ENCODE measurements at regions not wholly inside any gene's neighbourhood (a gene's known extent, or its start where the extent isn't known, plus 50 kb on each side); places are given as distances from the start of the nearest gene placed in this dataset.

GRCh38 chr4:111417521-111417920 is 727.7 kb upstream of the FAM241A start:
- no peaks in the 10 kb centered on the region for H3K9me2 ChIP-seq (replicated peaks; ENCODE audit: insufficient read depth, low read length)
- H3K9ac ChIP-seq (ENCODE audit: low read length) = no peak overlapping the region

GRCh38 chr4:111433441-111433840 is 711.8 kb upstream of the FAM241A start:
- Histone ChIP-seq H3K36me3 (replicated peaks; ENCODE audit: insufficient read depth, low read length) (no peaks in the 10 kb centered on the region), H4K20me1 (ENCODE audit: insufficient read depth, low read length) (no peaks in the 10 kb centered on the region), H3K27ac (ENCODE audit: low read length) (no peak overlapping the region), H3K9ac (ENCODE audit: low read length) (no peak overlapping the region), H3K9me3 (replicated peaks; ENCODE audit: insufficient read depth, low read length) (no peaks in the 10 kb centered on the region), H2AFZ (ENCODE audit: low read length) (no peak overlapping the region), H3K9me2 (replicated peaks; ENCODE audit: insufficient read depth, low read length) (no peaks in the 10 kb centered on the region), H3K4me2 (ENCODE audit: low read depth, low read length) (no peak overlapping the region), H3F3A (ENCODE audit: insufficient read depth, low read length) (no peaks in the 10 kb centered on the region), H3K4me3 (ENCODE audit: low read length) (no peak overlapping the region), H3K79me2 (ENCODE audit: low read length) (no peaks in the 10 kb centered on the region), H3K27me3 (replicated peaks; ENCODE audit: insufficient read depth, low read length) (no peaks in the 10 kb centered on the region), H3K4me1 (ENCODE audit: low read length) (no peaks in the 10 kb centered on the region)
- no peak for DNase-seq
- TF ChIP-seq CTCF (IDR thresholded peaks at IDR 0.05; ENCODE audit: low read length) = no peak
- TF ChIP-seq EZH2phosphoT487 (IDR thresholded peaks at IDR 0.05; ENCODE audit: low read length) = no peak
- no peak for TF ChIP-seq EZH2 (optimal IDR thresholded peaks at IDR 0.05; ENCODE audit: low read depth, low read length)

More at GRCh38 chr4:111417521-111417920, 727.7 kb upstream of the FAM241A start:
- Histone ChIP-seq H3K4me3 (ENCODE audit: low read length) (no peak overlapping the region), H3K4me2 (ENCODE audit: low read depth, low read length) (no peak overlapping the region), H3K9me3 (replicated peaks; ENCODE audit: insufficient read depth, low read length) (no peaks in the 10 kb centered on the region), H3K4me1 (ENCODE audit: low read length) (no peaks in the 10 kb centered on the region), H3K27me3 (replicated peaks; ENCODE audit: insufficient read depth, low read length) (no peaks in the 10 kb centered on the region), H3F3A (ENCODE audit: insufficient read depth, low read length) (no peaks in the 10 kb centered on the region), H3K79me2 (ENCODE audit: low read length) (no peaks in the 10 kb centered on the region), H3K36me3 (replicated peaks; ENCODE audit: insufficient read depth, low read length) (no peaks in the 10 kb centered on the region), H2AFZ (ENCODE audit: low read length) (no peak overlapping the region), H4K20me1 (ENCODE audit: insufficient read depth, low read length) (no peaks in the 10 kb centered on the region), H3K27ac (ENCODE audit: low read length) (no peak overlapping the region)
- no peak for DNase-seq
- no peak for TF ChIP-seq CTCF (IDR thresholded peaks at IDR 0.05; ENCODE audit: low read length)
- no peak for TF ChIP-seq EZH2phosphoT487 (IDR thresholded peaks at IDR 0.05; ENCODE audit: low read length)
- TF ChIP-seq EZH2 (optimal IDR thresholded peaks at IDR 0.05; ENCODE audit: low read depth, low read length) = no peak

DNA sequence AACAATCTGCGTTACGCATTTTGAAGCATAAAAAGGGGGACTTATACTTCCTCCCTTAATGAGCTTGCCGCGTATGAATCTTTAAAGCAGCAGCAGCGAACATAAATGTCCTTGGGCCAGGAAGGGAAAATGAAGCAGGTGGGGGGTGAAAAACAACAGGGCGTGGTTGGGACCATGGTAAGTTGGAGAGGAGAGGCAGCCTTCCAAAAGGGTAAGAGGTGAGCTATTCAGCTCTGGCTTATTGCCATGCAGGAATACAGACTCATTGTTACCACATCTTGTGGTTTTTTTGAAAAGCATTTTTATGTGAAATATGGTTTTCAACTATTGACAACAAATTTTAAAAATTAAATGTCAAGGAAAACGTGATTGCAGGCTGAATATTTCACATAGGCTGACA is 710.7 kb upstream of the FAM241A start:
- no peak overlapping the region for H3K27ac ChIP-seq (ENCODE audit: low read length)
- TF ChIP-seq EZH2phosphoT487 (IDR thresholded peaks at IDR 0.05; ENCODE audit: low read length) (no peak), EZH2 (optimal IDR thresholded peaks at IDR 0.05; ENCODE audit: low read depth, low read length) (no peak), CTCF (IDR thresholded peaks at IDR 0.05; ENCODE audit: low read length) (no peak)
- H4K20me1 ChIP-seq (ENCODE audit: insufficient read depth, low read length) = no peaks in the 10 kb centered on the region
- H3K9ac ChIP-seq (ENCODE audit: low read length) = no peak overlapping the region
- no peaks in the 10 kb centered on the region for H3K9me3 ChIP-seq (replicated peaks; ENCODE audit: insufficient read depth, low read length)
- H3F3A ChIP-seq (ENCODE audit: insufficient read depth, low read length) = no peaks in the 10 kb centered on the region
- H3K36me3 ChIP-seq (replicated peaks; ENCODE audit: insufficient read depth, low read length) = no peaks in the 10 kb centered on the region
- no peaks in the 10 kb centered on the region for H3K27me3 ChIP-seq (replicated peaks; ENCODE audit: insufficient read depth, low read length)
- DNase-seq = no peak
- no peaks in the 10 kb centered on the region for H3K4me1 ChIP-seq (ENCODE audit: low read length)
- H2AFZ ChIP-seq (ENCODE audit: low read length) = no peak overlapping the region
- no peaks in the 10 kb centered on the region for H3K79me2 ChIP-seq (ENCODE audit: low read length)
- no peak overlapping the region for H3K4me3 ChIP-seq (ENCODE audit: low read length)
- no peak overlapping the region for H3K4me2 ChIP-seq (ENCODE audit: low read depth, low read length)
- no peaks in the 10 kb centered on the region for H3K9me2 ChIP-seq (replicated peaks; ENCODE audit: insufficient read depth, low read length)

Measured in MM.1S (cell line).